GM23338 (cell line): ENCODE measurements at regions not wholly inside any gene's neighbourhood (a gene's known extent, or its start where the extent isn't known, plus 50 kb on each side); places are given as distances from the start of the nearest gene placed in this dataset.

Experiments used
- CREB1 ChIP-seq: fragments of 250-450 bp; sonication (Bioruptor Pico); IDR thresholded peaks from 2 replicates; pipeline ENCODE4 v1.5.0; 2020; ENCODE audit warnings: low read depth, mild to moderate bottlenecking, moderate library complexity
- EZH2 ChIP-seq: fragments of 200-600 bp; sonication (generic); IDR thresholded peaks from one replicate; pipeline ENCODE4 v1.8.0; 2017; ENCODE audit warnings: antibody characterized with exemption, mild to moderate bottlenecking, low read depth; ENCODE audit not compliant: unreplicated experiment
- POLR2AphosphoS5 ChIP-seq: IDR thresholded peaks from 2 replicates; pipeline ENCODE4 v1.6.1; 2016; ENCODE audit warnings: antibody characterized with exemption, low read depth
- TF ChIP-seq, protein P1 (sequence below): IDR thresholded peaks from one replicate; pipeline ENCODE4 v1.6.1; 2018; ENCODE audit warnings: antibody characterized with exemption; ENCODE audit not compliant: unreplicated experiment
- TF ChIP-seq, protein P2 (sequence below), 2 experiments: fragments of 200-600 bp in 1 of 2; sonication (generic) in 1 of 2; conservative IDR thresholded peaks; 2 replicates each; pipeline versions ENCODE4 v1.5.1 to v1.6.1; 2016 to 2017; ENCODE audit warnings: antibody characterized with exemption in 2 of 2, low read depth in 2 of 2, mild to moderate bottlenecking in 2 of 2, moderate library complexity in 1 of 2
- TF ChIP-seq, protein P3 (sequence below): fragments of 250-450 bp; sonication (Bioruptor Pico); IDR thresholded peaks from 2 replicates; pipeline ENCODE4 v1.5.0; 2020; ENCODE audit warnings: mild to moderate bottlenecking, moderate library complexity

DNA sequence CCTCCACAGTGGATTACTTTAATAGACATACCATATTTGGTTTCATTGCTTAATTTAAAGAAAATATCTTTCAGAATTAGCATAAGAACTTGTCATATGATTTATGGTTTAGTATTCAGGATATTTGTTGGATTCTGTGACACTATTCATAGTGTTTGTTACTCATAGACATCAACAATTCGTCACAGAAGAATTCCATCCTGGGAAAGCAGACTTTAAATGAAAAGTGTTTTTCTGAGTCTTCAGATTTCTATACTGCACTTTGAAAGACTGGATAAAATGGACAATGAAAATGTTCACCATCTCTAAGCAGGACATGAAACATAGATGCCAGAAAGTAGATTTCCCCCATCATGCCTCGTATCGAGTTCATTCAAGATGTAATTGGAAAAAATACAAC lies 435.6 kb upstream of the ONECUT1 start:
- TF ChIP-seq, protein P1, sequence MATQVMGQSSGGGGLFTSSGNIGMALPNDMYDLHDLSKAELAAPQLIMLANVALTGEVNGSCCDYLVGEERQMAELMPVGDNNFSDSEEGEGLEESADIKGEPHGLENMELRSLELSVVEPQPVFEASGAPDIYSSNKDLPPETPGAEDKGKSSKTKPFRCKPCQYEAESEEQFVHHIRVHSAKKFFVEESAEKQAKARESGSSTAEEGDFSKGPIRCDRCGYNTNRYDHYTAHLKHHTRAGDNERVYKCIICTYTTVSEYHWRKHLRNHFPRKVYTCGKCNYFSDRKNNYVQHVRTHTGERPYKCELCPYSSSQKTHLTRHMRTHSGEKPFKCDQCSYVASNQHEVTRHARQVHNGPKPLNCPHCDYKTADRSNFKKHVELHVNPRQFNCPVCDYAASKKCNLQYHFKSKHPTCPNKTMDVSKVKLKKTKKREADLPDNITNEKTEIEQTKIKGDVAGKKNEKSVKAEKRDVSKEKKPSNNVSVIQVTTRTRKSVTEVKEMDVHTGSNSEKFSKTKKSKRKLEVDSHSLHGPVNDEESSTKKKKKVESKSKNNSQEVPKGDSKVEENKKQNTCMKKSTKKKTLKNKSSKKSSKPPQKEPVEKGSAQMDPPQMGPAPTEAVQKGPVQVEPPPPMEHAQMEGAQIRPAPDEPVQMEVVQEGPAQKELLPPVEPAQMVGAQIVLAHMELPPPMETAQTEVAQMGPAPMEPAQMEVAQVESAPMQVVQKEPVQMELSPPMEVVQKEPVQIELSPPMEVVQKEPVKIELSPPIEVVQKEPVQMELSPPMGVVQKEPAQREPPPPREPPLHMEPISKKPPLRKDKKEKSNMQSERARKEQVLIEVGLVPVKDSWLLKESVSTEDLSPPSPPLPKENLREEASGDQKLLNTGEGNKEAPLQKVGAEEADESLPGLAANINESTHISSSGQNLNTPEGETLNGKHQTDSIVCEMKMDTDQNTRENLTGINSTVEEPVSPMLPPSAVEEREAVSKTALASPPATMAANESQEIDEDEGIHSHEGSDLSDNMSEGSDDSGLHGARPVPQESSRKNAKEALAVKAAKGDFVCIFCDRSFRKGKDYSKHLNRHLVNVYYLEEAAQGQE: no peak
- TF ChIP-seq, protein P2, sequence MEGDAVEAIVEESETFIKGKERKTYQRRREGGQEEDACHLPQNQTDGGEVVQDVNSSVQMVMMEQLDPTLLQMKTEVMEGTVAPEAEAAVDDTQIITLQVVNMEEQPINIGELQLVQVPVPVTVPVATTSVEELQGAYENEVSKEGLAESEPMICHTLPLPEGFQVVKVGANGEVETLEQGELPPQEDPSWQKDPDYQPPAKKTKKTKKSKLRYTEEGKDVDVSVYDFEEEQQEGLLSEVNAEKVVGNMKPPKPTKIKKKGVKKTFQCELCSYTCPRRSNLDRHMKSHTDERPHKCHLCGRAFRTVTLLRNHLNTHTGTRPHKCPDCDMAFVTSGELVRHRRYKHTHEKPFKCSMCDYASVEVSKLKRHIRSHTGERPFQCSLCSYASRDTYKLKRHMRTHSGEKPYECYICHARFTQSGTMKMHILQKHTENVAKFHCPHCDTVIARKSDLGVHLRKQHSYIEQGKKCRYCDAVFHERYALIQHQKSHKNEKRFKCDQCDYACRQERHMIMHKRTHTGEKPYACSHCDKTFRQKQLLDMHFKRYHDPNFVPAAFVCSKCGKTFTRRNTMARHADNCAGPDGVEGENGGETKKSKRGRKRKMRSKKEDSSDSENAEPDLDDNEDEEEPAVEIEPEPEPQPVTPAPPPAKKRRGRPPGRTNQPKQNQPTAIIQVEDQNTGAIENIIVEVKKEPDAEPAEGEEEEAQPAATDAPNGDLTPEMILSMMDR (conservative IDR thresholded peaks at IDR 0.05; ENCODE audit: low read depth in 2 of 2): no peak
- TF ChIP-seq EZH2: no peak
- no peak for TF ChIP-seq POLR2AphosphoS5
- no peak for TF ChIP-seq CREB1 (CRISPR knock-in tag)
- TF ChIP-seq, protein P3, sequence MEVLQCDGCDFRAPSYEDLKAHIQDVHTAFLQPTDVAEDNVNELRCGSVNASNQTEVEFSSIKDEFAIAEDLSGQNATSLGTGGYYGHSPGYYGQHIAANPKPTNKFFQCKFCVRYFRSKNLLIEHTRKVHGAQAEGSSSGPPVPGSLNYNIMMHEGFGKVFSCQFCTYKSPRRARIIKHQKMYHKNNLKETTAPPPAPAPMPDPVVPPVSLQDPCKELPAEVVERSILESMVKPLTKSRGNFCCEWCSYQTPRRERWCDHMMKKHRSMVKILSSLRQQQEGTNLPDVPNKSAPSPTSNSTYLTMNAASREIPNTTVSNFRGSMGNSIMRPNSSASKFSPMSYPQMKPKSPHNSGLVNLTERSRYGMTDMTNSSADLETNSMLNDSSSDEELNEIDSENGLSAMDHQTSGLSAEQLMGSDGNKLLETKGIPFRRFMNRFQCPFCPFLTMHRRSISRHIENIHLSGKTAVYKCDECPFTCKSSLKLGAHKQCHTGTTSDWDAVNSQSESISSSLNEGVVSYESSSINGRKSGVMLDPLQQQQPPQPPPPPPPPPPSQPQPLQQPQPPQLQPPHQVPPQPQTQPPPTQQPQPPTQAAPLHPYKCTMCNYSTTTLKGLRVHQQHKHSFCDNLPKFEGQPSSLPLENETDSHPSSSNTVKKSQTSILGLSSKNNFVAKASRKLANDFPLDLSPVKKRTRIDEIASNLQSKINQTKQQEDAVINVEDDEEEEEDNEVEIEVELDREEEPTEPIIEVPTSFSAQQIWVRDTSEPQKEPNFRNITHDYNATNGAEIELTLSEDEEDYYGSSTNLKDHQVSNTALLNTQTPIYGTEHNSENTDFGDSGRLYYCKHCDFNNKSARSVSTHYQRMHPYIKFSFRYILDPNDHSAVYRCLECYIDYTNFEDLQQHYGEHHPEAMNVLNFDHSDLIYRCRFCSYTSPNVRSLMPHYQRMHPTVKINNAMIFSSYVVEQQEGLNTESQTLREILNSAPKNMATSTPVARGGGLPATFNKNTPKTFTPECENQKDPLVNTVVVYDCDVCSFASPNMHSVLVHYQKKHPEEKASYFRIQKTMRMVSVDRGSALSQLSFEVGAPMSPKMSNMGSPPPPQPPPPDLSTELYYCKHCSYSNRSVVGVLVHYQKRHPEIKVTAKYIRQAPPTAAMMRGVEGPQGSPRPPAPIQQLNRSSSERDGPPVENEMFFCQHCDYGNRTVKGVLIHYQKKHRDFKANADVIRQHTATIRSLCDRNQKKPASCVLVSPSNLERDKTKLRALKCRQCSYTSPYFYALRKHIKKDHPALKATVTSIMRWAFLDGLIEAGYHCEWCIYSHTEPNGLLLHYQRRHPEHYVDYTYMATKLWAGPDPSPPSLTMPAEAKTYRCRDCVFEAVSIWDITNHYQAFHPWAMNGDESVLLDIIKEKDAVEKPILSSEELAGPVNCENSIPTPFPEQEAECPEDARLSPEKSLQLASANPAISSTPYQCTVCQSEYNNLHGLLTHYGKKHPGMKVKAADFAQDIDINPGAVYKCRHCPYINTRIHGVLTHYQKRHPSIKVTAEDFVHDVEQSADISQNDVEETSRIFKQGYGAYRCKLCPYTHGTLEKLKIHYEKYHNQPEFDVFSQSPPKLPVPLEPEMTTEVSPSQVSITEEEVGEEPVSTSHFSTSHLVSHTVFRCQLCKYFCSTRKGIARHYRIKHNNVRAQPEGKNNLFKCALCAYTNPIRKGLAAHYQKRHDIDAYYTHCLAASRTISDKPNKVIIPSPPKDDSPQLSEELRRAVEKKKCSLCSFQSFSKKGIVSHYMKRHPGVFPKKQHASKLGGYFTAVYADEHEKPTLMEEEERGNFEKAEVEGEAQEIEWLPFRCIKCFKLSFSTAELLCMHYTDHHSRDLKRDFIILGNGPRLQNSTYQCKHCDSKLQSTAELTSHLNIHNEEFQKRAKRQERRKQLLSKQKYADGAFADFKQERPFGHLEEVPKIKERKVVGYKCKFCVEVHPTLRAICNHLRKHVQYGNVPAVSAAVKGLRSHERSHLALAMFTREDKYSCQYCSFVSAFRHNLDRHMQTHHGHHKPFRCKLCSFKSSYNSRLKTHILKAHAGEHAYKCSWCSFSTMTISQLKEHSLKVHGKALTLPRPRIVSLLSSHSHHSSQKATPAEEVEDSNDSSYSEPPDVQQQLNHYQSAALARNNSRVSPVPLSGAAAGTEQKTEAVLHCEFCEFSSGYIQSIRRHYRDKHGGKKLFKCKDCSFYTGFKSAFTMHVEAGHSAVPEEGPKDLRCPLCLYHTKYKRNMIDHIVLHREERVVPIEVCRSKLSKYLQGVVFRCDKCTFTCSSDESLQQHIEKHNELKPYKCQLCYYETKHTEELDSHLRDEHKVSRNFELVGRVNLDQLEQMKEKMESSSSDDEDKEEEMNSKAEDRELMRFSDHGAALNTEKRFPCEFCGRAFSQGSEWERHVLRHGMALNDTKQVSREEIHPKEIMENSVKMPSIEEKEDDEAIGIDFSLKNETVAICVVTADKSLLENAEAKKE (CRISPR knock-in tag): no peak
